ENCODE measurements at regions not wholly inside any gene's neighbourhood (a gene's known extent, or its start where the extent isn't known, plus 50 kb on each side); places are given as distances from the start of the nearest gene placed in this dataset.
A peak's percentile ranks its signal among the peaks of the same experiment; 100 is the strongest.
"Not testable (repeated sequence)": the region's sequence is repeated elsewhere in the genome, so short reads cannot be mapped to it uniquely, and the experiment has no call there.

DNA sequence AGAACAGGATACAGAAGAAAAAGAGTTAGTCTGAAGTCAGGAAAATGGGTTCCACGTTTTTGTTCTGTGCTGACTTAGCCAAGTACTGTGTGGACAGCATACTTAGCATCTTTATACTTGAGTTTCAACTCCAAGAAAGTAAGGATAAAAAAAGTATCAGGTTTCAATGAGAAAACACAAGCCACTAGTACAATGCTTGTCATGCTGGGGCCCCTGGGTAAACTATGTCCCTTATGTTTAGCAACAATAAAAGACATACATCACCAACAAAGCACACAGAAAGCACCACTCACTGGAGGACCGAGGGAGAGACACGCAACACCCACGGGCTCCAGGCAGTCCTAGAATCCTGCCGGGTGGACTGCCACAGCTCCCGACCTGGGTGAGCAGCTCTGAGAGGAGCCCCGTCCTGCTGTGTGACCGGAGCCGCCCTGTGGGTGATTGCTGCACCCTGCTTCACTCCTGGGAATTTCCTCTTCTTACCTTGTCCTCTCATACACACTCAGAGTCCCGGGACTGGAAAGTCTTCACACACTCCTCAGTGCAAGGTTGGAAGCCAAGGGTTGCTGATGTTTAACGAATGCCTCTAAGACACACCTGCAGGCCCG lies 890.5 kb downstream of the BRD1 start:
- DNase-seq = no peak

DNA sequence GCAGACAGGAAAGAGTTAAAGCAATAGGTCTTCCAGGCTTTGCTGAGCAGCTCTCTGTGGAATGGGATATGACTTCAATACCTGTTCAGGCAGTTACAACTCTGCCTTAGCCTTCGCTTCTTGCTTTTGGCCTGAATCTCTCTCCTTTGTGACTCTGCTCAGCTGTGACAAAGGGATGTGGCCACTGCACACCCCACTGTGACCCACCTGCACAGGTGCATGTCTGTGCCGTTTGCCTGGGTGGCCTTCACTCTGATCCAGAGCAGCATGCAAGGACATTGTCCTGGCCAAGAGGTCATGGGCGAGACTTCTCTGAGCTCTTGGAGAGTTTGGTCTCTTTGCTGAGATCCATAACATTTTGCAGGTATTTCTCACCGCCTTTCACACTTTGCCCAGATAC lies 891.3 kb downstream of the BRD1 start:
- DNase-seq = no peak

DNA sequence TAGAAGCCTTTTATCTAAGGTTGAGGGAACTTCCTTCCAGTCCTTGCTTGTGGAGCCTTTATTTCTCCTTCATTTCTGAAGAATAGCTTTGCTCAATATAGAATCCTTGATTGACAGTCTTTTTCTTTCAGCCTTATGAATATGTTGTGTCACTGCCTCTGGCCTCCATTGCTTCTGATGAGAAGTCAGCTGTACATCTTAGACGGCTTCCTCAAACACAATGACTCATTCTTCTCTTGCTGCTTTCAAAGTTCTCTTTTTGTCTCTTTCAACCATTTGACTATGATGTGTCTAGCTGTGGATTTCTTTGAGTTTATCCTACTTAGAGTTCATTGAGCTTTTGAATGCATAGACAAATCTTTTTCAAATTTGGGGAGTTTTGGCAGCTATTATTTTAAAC lies 893.2 kb downstream of the BRD1 start:
- no peak for DNase-seq

DNA sequence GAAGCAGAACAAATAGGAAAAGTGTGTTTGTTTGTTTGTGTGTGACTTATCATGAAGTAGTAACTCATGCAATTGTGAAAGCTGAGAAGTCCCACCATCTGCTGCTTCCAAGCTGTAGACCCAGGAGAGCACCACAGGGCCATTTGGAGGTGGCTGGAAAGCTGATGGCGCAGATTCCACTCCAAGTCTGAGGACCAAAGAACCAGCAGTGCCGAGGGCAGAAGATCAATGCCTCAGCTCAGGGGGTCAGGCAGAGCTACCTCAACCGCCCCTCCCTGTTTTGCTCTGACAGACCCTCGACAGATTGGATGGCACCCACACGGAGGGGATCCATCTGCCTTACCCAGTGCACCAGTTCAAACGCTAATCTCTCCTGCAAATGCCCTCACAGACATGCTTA lies 896.2 kb downstream of the BRD1 start:
- DNase-seq = no peak

DNA sequence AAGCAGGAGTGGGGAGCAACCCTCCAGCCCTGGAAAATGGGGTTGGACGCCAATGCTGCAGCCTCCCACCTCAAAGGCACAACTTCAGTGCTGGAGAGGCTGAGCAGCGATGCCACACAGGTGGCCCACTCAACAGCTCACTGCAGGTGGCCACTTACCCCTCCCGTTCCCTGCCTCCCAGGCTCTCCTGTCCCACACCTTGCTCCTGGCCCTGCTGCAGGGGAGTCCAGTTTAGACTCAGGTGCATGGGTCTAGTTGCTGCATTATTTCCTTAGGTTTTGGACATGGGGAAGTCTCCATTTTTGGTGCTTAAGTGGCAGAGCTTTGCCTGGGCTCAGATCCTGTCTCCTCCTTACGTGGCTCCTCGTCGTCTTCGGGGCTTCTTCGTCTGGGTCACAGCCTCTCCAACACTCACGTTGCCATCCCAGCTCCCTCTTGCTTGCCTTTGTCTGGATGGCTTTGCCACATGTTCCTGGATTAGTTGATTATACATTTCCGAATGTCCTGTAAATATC lies 898.3 kb downstream of the BRD1 start:
- no peak for DNase-seq

DNA sequence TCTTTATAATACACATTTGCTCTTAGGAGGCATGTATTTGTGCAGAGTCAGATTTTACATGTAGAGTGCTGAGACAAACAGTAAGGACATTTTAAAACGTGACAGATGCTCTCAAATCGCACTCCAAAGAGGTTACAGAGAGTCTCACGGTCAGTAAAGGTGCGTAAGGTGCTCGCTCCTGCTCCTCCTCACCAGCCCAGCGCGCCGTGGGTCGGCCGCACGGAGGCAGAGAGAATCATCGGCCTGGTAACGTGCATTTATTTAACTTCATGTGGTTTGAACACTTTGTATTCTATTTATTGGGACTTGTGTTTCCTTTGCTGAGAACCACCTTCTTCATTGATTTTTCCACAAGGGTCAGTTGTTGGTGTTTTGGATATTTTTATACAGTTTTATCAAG lies 900.1 kb downstream of the BRD1 start:
- DNase-seq = no peak

DNA sequence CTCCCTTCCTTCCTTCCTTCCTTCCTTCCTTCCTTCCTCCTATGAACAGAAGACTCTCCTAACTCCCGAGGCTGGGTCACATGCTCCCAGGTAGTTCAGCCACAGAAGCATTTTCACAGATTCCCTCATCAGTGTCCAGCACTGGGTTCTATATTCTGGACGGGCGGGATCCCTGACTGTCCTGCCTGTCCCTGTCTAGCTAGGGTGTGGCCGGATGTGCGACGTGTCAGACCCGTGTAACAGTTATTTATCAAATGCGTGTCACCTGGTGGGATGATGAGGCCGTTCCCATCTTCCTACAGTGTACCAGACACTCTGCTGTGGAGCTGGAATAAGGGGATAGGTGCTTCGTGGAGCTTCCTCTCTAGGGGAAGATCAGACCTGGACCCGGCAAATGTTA lies 901.0 kb downstream of the BRD1 start:
- DNase-seq = no peak

DNA sequence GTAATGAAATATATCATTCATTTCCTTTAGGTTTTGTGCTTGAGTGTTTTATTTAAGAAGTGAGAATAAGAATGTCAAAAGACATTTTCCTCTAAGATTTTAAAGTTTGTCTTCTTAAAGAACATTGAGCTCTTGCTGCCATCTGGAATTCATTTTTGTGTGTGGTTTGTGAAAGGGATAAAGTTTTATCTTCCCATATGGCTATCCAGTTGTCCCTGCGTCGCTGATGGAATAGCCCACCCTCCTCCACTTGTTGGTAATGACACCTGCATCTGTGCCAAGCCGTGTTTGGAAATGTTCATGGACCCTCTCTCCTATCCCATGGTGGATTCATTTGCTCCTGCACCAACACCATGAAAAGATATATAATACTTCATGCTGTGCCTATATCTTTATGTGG lies 901.5 kb downstream of the BRD1 start:
- DNase-seq = no peak

DNA sequence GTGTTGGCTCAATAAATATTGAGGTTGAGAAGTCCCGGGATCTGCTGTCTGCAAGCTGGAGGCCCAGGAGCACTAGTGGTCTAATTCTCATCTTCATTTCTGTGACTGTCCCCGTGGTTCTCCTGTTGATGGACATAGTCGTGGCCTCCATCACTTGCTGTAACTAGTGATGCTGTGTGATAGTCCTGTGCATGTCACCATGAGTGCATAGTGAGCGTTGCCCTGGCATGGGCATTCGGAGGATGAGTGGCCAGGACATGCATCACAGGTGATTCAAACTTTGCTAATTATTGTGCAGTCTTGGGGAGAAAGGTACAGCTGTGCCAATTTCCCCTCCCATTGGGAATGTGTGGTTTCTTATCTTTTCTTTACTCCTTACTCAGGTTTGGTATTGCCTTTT lies 902.2 kb downstream of the BRD1 start:
- DNase-seq = no peak

DNA sequence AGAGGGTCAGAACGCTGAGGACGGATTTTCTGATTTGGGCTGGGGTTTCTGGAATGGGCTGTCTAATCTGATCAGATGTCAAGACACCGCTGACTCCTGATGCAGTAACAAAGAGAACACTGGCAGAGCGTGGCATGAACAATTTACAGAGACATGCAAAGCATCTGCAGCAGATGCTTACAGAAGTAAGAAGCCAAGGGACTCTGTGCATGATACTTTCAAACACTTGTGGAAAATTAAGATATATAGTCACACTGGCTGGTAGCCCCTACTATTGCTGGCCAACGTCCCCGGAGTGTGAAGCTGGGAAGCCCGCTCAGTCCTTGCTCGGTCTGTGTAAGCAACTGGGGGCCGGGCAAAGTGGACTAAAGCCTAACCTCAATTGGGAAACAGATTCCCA lies 903.7 kb downstream of the BRD1 start:
- DNase-seq = no peak

DNA sequence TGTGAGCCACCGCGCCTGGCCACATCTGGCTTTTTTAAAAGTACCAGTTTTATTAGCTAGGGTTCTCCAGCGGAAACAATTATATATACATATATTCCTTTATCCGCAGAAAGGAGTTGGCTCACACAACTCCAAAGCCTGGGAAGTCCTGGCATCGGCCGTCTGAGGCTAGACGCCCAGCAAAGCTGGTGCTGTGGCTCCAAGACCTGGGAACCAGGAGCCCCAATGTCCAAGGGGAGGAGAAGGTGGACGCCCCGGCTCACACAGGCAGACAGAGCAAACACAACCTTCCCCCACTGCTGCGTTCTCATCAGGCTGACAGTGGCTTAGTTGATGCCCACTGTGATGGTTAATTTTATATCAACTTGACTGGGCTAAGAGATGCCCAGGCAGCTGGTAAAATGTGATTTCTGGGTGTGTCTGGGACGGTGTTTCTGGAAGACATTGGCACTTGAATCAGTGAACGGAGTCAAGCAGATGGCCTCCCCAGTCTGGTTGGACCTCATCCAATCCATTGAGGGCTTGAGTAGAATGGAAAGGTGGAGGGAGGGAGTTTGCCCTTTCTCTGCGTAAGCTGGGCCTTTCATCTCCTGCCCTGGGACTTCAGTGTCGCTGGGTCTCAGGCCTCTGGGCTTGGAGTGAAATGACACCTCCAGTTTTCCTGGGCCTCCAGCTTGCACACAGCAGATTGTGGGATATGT lies 904.4 kb downstream of the BRD1 start:
- DNase-seq = no peak

DNA sequence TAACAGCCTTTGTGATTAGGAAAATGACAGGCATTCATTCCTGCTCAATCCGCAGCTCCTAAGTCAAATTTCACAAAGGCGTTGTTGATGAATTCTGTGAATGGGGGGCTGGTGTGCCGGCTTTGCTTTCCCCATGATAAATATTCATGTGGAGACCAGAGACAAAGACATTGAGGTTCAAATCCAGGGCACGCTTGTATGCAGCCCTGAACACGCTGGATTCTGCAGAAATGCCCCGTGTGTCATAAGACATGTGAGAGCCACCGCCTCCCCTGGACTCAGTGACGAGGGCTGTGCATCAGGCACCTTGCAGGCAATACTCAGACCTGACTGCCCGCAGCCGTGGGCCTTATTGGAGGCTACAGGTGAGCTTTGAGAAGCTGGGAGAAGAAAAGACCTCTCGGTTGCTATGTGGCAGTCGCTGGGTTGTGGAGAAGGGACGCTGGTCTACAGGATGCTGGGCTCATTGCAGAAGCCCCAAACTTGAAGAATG lies 906.2 kb downstream of the BRD1 start:
- no peak for DNase-seq

DNA sequence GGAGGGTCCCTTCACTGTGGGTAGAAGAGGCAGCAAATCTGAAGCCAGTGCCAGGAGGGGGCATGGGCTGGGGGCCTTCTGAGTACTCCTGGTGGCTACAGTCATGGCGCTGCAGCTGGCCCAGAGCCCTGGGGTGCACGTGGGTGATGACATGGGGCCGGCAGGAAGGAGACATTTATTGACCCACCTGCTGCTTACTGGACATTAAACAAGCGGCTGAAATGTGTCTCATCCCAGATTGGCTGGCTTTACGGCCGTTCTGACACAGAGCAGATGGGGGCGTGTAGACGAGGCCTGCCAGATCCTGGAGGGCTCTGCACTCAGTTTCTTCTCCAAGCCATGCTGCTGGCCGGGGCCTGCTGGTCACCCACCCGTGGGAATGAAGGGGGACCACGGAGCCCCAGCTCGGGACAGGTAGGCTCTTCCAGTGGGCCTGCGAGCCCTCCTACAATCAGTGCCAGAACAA lies 906.9 kb downstream of the BRD1 start:
- no peak for DNase-seq

DNA sequence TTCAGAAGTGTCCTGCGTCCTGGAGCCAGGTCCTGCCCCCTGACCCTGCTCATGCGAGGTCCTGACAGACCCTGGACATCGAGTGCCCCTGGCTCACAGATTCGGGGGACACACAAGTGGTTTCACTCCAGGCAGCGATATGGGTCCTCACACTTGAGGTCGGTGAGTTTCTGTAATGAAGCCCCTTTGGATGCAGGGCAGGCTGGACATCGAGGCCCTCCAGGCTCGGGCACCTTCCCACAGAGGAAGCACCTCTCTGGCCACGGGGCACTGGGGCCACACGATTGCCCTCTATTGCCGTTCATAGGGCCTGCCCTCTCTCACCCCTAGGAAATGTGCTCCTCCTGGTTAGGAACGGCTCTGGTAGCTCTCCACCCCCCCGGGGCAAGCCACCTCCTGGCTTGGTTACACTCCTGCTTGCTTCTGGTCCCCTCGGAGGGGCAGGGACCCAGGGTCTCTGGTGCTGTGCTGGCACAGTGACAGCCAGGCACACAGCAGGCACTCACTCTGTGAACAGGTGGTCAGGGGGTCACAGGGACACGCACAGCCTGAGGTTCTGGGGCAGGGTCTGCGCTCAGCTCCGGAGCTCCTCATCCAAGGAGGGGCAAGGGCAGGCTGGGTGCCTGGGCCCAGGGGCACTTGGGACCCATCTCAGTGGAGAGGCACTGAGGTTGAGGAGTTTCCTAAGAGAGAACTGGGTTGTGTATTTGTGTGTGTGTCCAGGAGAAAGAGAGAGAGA lies 907.7 kb downstream of the BRD1 start:
- DNase-seq = no peak

DNA sequence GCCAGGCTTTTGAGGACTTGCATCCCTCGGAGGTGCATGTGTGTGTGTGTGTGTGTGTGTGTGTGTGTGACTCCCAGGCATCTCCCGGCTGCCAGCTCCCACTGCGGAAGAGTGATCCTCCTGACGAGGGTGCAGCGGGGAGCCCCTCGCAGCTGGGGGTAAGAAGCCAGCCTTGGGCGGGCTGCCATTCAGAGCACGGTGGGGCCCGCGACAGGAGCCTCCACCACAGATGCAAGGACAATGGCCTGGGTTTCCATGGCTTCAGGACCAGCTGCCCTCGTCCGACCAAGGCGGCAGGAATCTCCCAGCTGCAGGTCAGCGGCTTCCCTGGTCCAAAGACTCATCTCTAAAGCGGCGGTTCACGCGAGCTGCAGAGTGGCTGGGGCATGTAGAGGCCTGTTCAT lies 908.5 kb downstream of the BRD1 start:
- DNase-seq = no peak

DNA sequence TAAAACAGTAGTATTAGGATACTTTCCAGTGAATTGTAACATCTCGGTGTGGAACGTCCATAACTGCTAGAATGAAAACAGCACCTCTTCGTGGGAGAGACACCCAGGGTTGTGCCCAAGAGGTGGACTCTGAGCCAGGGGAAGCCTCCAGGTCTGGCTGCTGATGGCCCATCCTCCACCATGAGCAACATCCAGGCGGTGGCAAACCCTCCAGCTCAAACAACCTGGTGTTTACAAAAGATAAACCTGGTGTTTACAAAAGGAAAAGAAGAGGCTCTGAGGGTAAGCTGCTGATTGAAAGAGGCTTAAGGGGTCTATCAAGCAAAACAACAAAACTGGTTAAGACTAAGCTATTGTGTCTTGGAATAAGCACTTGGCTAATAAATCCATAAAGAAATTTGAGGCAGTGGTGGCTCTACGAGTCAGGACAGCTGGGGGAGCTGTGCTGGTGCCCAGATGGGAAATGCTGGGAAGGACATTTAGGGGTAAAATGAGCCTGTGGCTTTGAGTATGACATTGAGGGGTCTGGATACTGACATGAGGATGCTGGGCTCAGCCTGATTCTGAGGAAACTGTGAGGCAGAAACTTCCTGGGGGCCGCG lies 909.0 kb downstream of the BRD1 start:
- DNase-seq = no peak

DNA sequence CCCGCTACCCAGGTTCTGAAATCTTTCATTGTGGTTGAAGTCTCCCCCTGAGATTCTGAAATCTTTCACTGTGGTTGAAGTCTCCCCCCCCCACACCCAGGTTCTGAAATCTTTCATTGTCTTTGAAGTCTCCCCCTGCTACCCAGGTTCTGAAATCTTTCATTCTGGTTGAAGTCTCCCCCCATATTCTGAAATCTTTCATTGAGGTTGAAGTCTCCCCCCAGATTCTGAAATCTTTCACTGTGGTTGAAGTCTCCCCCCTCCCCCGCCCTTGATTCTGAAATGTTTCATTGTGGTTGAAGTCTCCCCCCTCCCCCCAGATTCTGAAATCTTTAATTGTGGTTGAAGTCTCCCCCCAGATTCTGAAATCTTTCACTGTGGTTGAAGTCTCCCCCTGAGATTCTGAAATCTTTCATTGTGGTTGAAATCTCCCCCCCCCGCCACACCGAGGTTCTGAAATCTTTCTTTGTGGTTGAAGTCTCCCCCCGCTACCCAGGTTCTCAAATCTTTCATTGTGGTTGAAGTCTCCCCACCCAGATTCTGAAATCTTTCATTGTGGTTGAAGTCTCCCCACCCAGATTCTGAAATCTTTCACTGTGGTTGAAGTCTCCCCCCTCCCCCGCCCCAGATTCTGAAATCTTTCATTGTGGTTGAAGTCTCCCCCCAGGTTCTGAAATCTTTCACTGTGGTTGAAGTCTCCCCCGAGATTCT lies 915.2 kb downstream of the BRD1 start:
- DNase-seq = not testable (repeated sequence)

DNA sequence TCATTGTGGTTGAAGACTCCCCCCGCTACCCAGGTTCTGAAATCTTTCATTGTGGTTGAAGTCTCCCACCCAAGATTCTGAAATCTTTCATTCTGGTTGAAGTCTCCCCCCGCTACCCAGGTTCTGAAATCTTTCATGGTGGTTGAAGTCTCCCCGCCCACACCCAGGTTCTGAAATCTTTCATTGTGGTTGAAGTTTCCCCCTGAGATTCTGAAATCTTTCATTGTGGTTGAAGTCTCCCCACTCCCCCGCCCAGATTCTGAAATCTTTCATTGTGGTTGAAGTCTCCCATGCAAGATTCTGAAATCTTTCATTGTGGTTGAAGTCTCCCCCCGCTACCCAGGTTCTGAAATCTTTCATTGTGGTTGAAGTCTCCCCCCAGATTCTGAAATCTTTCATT lies 916.0 kb downstream of the BRD1 start:
- peak; percentile 9 for DNase-seq

DNA sequence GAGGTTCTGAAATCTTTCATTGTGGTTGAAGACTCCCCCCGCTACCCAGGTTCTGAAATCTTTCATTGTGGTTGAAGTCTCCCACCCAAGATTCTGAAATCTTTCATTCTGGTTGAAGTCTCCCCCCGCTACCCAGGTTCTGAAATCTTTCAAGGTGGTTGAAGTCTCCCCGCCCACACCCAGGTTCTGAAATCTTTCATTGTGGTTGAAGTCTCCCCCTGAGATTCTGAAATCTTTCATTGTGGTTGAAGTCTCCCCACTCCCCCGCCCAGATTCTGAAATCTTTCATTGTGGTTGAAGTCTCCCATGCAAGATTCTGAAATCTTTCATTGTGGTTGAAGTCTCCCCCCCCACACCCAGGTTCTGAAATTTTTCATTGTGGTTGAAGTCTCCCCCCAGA lies 916.6 kb downstream of the BRD1 start:
- not testable (repeated sequence) for DNase-seq

DNA sequence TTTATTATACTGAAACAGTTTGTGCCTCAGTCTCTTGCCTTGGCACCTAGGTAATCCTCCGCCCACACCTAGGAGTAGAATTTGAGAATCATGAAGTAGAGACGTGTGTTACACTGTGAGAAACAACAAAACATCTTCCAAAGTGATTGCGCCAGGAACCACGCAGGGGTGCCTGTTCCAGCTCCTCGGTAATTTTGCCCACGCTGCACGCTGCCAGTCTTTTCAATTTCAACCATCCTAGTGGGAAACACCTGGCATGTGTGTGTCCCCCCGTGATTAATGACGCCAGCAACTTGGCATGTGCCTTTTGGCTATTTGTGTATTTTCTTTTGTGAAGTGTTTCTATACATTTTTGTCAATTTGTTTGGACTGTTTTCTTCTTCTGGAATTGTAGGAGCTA lies 919.1 kb downstream of the BRD1 start:
- DNase-seq = no peak

DNA sequence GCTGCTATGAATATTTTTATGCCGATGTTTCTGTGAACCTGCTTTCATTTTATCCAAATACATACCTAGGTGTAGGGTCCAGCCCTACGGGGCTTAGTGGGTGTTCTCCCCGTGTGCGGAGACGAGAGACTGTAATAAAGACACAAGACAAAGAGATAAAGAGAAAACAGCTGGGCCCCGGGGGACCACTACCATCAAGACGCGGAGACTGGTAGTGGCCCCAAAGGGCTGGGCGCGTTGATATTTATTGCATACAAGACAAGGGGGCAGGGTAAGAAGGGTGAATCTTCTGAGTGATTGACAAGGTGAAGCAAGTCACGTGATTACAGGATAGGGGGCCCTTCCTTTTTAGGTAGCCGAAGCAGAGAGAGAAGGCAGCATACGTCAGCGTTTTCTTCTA lies 920.1 kb downstream of the BRD1 start:
- DNase-seq = no peak

DNA sequence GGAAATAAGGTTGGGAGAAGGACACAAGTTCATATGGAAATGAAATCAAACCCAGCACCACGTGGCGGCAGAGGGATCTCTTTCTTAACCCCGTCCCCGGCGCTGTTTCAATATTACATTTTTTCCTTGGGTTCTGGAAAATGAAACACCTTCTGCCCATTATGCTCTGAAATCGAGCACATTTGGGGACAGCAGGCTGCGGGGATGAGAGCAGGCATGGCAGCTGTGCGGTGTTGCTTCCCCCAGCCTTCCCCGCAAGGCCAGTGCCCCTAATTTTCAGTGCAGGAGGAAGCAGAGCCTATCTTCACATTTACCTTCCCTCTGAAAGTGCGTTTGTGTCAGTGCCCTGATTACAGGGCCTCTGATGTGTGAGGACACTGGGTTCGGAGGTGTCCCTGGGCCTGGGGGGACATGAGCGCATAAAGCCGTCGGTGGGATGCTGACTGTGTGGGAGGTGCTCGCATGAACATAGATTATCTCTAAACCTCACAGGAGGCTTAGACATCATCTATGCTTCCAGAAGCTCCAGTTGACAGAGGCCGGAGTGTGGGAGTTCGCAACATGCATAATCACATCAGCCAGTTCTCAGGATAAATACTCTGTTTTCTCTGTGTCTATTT lies 921.3 kb downstream of the BRD1 start:
- no peak for DNase-seq

Measured in activated CD4-positive, alpha-beta T cell treated with anti-CD3 and anti-CD28 coated beads, Interleukin-2, amount 50 U/mL, for 16 hours (primary cell).